Loucy (cell line): ENCODE measurements at regions not wholly inside any gene's neighbourhood (a gene's known extent, or its start where the extent isn't known, plus 50 kb on each side); places are given as distances from the start of the nearest gene placed in this dataset.

Experiments
- EZH2phosphoT487 ChIP-seq: fragments of 200-600 bp; IDR thresholded peaks from 2 replicates; pipeline ENCODE4 v1.6.1; 2018; ENCODE audit warnings: antibody characterized with exemption, mild to moderate bottlenecking, moderate library complexity, borderline replicate concordance
- TF ChIP-seq, protein P1 (sequence below): fragments of 200-600 bp; sonication (generic); conservative IDR thresholded peaks from 2 replicates; pipeline ENCODE4 v1.5.1; 2014; ENCODE audit warnings: mild to moderate bottlenecking, antibody characterized with exemption, low read length

DNA sequence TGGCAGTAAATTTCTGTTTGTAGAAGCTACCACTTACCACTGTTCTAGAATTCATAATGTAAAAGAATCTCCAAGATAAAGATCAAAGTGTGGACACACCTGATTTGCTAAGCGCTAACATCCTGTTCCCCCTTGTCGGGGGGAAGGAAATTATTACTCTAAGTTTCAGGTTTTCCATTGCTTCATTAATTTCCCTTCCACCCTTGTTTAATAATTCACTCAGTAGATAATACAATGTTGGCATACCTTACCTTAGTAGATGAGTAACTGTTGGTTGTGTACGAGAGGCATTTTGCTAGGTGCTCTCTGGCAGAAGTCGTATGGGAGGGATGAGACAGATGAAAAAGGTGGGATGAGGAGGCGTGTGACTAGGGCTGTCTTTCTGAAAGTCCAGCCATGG, 641.2 kb upstream of the ARRDC4 start:
- TF ChIP-seq, protein P1, sequence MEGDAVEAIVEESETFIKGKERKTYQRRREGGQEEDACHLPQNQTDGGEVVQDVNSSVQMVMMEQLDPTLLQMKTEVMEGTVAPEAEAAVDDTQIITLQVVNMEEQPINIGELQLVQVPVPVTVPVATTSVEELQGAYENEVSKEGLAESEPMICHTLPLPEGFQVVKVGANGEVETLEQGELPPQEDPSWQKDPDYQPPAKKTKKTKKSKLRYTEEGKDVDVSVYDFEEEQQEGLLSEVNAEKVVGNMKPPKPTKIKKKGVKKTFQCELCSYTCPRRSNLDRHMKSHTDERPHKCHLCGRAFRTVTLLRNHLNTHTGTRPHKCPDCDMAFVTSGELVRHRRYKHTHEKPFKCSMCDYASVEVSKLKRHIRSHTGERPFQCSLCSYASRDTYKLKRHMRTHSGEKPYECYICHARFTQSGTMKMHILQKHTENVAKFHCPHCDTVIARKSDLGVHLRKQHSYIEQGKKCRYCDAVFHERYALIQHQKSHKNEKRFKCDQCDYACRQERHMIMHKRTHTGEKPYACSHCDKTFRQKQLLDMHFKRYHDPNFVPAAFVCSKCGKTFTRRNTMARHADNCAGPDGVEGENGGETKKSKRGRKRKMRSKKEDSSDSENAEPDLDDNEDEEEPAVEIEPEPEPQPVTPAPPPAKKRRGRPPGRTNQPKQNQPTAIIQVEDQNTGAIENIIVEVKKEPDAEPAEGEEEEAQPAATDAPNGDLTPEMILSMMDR: no peak
- no peak for TF ChIP-seq EZH2phosphoT487
